SH-SY5Y (cell line): ENCODE measurements at regions not wholly inside any gene's neighbourhood (a gene's known extent, or its start where the extent isn't known, plus 50 kb on each side); places are given as distances from the start of the nearest gene placed in this dataset.

Experiments used
- GATA2 ChIP-seq: IDR thresholded peaks from 2 replicates; pipeline ENCODE4 v1.6.1; 2011; ENCODE audit warnings: mild to moderate bottlenecking, low read depth, low read length
- GATA3 ChIP-seq: IDR thresholded peaks from 2 replicates; pipeline ENCODE4 v1.6.1; 2011; ENCODE audit warnings: low read depth, mild to moderate bottlenecking, low read length, moderate library complexity

DNA sequence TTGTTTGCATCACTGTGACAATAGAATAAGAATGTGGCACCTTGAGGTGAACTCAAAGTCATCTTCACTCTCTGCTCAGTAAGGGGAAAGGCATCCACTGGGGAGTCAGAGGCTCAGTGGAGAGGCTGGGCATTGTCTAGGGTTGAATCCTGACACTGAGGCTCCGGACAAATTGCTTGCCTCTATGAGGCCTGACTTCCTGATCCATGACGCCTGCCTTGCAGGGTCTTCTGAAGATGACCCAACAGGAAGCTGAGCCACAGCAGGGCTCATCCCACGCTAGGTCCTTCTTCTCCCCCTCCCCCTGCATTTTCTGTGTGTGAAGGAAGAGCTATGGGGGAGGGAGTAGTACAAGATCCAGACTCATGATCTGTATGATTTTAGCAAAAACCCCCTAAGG, 265.1 kb downstream of the SH3BP4 start:
- TF ChIP-seq GATA3: no peak
- no peak for TF ChIP-seq GATA2
